Stimulated activated CD4-positive, alpha-beta T cell treated with anti-CD3 and anti-CD28 coated beads, Interleukin-12 subunit alpha, Interleukin-12 subunit beta, amount 100 ng/mL, for 24 hours (primary cell): ENCODE measurements at regions not wholly inside any gene's neighbourhood (a gene's known extent, or its start where the extent isn't known, plus 50 kb on each side); places are given as distances from the start of the nearest gene placed in this dataset.
"Not testable (repeated sequence)": the region's sequence is repeated elsewhere in the genome, so short reads cannot be mapped to it uniquely, and the experiment has no call there.

ENCODE experiments used
- DNase-seq, 2 experiments: peaks; one replicate each; pipeline ENCODE4 v3.0.0-alpha.2; 2020; ENCODE audit warnings: low read depth in 2 of 2

- no peak for DNase-seq
Measured at GRCh38 chr13:61905054-61905453, 489.4 kb upstream of the PCDH20 start.

GRCh38 chr13:61901946-61902541 lies 486.4 kb upstream of the PCDH20 start:
- no peak for DNase-seq

GRCh38 chr13:61900033-61900432 lies 484.4 kb upstream of the PCDH20 start:
- no peak for DNase-seq

GRCh38 chr13:61898207-61898606 lies 482.6 kb upstream of the PCDH20 start:
- DNase-seq: no peak

- DNase-seq: no peak
Measured at GRCh38 chr13:61891401-61891800, 475.8 kb upstream of the PCDH20 start.

- DNase-seq: no peak
Measured at GRCh38 chr13:61884830-61885229, 469.2 kb upstream of the PCDH20 start.

GRCh38 chr13:61880578-61881283 lies 465.1 kb upstream of the PCDH20 start:
- no peak for DNase-seq

GRCh38 chr13:61878565-61878964 lies 462.9 kb upstream of the PCDH20 start:
- not testable (repeated sequence) for DNase-seq

GRCh38 chr13:61874970-61875579 lies 459.4 kb upstream of the PCDH20 start:
- no peak for DNase-seq

- no peak for DNase-seq
Measured at GRCh38 chr13:61873717-61874116, 458.1 kb upstream of the PCDH20 start.

GRCh38 chr13:61857198-61857597 lies 441.5 kb upstream of the PCDH20 start:
- no peak for DNase-seq

- DNase-seq: no peak
Measured at GRCh38 chr13:61852116-61852619, 436.5 kb upstream of the PCDH20 start.

GRCh38 chr13:61850794-61851193 lies 435.1 kb upstream of the PCDH20 start:
- DNase-seq: no peak

- DNase-seq: no peak
Measured at GRCh38 chr13:61838568-61838967, 422.9 kb upstream of the PCDH20 start.

GRCh38 chr13:61833228-61833627 lies 417.6 kb upstream of the PCDH20 start:
- DNase-seq: no peak

GRCh38 chr13:61831026-61831425 lies 415.4 kb upstream of the PCDH20 start:
- no peak for DNase-seq

- DNase-seq: no peak
Measured at GRCh38 chr13:61830475-61830874, 414.8 kb upstream of the PCDH20 start.

GRCh38 chr13:61824168-61824567 lies 408.5 kb upstream of the PCDH20 start:
- no peak for DNase-seq

- DNase-seq: no peak
Measured at GRCh38 chr13:61812286-61812685, 396.6 kb upstream of the PCDH20 start.

- DNase-seq: no peak
Measured at GRCh38 chr13:61810065-61810464, 394.4 kb upstream of the PCDH20 start.

- DNase-seq: no peak
Measured at GRCh38 chr13:61797397-61797796, 381.7 kb upstream of the PCDH20 start.

GRCh38 chr13:61795580-61795979 lies 379.9 kb upstream of the PCDH20 start:
- DNase-seq: no peak

GRCh38 chr13:61779456-61779855 lies 363.8 kb upstream of the PCDH20 start:
- DNase-seq: no peak
